ENCODE measurements at regions not wholly inside any gene's neighbourhood (a gene's known extent, or its start where the extent isn't known, plus 50 kb on each side); places are given as distances from the start of the nearest gene placed in this dataset.
A peak's percentile ranks its signal among the peaks of the same experiment; 100 is the strongest.
"Not testable (repeated sequence)": the region's sequence is repeated elsewhere in the genome, so short reads cannot be mapped to it uniquely, and the experiment has no call there.

- not testable (repeated sequence) for DNase-seq
These were observed 111.8 kb downstream of the FOXD4L6 start for GRCh38 chr9:41016699-41017098.

GRCh38 chr9:40999952-41000700 lies 128.4 kb downstream of the FOXD4L6 start:
- DNase-seq = not testable (repeated sequence)

DNA sequence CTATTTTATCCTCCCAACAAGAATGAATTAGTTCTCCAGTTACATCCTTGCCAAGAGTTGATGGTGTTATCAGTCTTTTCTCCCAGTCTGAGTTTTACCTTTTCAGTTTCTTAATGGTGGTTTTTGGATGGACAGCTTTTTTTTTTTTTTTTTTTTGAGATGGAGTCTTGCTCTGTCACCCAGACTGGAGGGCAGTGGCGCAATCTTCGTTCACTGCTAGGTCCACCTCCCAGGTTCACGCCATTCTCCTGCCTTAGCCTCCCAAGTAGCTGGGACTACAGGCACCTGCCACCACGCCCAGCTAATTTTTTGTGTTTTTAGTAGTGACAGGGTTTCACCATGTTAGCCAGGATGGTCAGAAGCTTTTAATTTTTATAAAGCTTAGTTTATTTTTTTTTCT lies 133.0 kb downstream of the FOXD4L6 start:
- not testable (repeated sequence) for DNase-seq

GRCh38 chr9:40993842-40994241 lies 134.6 kb downstream of the FOXD4L6 start:
- not testable (repeated sequence) for DNase-seq

GRCh38 chr9:40993375-40993774 lies 135.1 kb downstream of the FOXD4L6 start:
- not testable (repeated sequence) for DNase-seq

- not testable (repeated sequence) for DNase-seq
These were observed 136.0 kb downstream of the FOXD4L6 start for GRCh38 chr9:40992472-40992821.

GRCh38 chr9:40991741-40992471 lies 136.6 kb downstream of the FOXD4L6 start:
- DNase-seq = peak; percentile 98

DNA sequence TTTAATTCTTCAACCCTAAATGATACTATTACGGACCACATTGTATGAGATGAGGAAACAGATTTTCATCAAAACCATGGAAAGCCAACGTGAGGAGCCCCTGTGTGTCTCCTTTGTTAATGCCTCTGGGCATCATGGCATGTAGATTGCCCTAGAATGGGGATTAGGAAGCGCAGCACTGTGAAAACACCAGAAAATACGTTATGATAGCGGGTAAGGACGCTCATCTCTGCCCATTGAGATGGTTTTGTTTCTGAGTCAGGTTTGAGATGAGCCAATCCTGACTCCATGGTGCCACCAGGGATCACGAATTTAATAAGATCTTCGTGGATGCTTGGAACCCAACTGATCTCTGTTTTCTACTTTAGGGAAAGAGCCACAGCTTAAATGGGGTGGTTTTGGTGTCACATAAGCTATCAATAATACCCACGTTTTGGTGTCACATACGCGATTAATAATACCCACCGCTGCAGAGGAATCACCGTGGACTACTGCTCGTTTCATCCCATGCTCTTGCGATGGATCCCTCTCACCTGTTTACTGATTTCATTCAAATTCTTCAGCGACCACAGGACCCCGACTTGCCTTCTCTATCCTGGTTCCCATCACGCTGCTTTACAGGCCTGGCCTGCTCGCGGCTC lies 137.3 kb downstream of the FOXD4L6 start:
- DNase-seq = not testable (repeated sequence)

DNA sequence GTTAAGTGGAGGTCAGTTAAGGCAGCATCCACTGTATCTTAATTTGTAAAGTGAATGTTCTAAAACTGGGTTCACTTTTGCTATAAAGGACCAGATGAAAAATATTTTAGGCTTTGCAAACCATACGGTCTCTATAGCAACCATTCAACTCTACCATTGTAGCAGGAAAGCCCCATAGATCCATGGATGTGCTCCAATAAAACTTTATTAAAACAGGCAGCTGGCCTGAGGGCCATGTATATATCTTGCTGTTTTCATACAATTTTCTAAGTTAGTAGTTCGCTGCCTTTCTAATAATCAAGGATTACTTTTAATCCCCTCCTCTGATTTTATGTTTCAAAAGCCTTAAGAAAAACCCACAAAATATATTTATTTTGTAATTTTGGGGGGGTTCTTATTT lies 142.1 kb downstream of the FOXD4L6 start:
- DNase-seq = not testable (repeated sequence)

DNA sequence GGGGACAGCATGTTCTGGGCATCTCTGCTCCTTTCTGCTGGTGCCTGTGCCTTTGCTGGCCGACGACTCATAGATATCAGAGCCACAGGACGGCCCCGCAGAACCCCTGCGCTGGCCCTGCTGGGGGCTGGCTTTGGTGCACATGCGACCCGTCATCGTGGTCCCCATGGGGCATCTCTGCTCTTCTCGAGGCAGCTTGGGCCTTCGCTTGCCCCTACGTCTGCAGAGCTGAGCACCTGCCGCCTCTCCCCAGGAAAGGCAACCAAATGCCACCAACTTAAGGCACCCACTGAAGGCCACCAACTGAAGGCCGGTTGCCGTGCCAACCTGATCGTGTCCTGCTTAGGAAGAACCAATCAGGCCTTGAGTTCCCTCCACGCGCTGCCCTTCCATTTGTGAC lies 153.1 kb downstream of the FOXD4L6 start:
- not testable (repeated sequence) for DNase-seq

DNA sequence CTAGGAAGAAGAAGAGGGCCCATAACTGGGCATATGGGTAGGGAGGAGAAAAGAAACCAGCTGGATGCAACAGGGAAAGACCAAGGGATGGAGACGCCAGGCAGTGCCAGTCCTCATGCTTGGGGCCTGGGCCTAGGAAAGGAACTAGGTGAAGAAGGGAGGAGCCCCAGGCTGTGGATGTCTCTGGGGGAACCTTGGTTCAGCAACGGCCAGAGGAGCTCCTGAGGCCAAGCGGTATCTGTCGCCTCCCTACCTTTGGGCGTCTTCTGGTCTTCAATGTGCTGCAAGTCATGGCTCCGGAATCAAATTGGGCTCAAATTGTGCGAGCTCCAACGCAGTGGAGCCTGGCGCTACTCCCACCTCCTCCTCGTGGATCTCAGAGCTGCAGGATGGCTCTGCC lies 153.6 kb downstream of the FOXD4L6 start:
- not testable (repeated sequence) for DNase-seq

DNA sequence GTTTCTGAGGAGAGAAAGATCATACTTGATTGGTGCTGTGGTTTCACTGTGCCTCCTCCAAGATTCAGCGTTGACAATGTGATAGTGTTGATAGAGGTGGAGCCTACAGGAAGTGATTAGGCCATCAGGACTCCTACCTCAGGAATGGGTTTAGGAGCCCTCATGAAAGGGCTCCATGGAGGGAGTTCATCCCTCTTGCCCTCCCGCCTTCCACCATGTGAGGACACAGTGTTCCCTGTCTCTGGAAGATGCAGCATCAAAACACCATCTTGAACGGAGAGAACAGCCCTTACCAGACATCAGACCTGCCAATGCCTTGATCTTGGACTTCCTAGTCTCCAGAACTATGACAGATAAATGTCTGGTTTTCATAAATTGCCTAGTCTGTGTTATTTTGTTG lies 156.7 kb downstream of the FOXD4L6 start:
- not testable (repeated sequence) for DNase-seq

DNA sequence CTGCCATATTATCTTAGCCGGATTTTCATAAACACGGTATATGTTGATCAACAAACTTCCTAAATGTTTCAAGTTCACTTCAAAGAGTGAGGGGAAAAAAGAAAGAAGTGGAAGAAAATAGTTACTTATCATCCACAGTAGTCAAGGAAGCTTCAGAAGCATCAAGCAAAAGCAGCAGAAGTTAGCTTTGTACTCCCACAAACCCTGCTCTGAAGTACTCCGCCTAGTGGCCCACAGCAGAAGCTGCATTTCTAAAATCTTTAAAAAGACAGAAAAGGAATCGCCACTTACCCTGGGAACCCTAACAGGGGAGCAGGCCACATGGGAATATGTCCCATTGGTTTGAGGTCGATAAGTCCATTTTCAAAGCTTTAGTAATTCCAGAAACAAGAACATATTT lies 158.1 kb downstream of the FOXD4L6 start:
- not testable (repeated sequence) for DNase-seq

- DNase-seq = not testable (repeated sequence)
These were observed 166.0 kb downstream of the FOXD4L6 start for GRCh38 chr9:40962461-40962860.

DNA sequence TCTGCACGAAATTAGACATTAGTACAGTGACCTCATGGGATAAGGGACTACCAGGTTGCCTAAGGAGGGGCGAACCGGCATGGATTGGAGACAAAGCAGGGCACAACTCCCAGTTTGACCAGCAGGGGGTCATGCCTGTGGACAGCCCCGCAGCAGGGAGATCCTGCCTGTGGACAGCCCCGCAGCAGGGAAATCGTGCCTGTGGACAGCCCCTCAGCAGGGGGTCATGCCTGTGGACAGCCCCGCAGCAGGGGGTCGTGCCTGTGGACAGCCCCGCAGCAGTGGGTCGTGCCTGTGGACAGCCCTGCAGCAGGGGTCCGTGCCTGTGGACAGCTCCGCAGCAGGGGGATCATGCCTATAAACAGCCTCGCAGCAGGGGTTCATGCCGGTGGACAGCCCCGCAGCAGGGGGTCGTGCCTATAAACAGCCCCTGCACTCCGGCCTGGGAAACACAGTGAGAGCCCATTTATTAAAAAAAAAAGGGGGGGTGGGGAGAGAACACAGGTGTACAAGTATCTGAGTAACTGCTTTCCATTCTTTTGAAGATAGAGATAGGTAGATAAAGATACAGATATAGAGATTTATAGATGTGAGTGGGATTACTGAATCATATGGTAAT lies 176.5 kb downstream of the FOXD4L6 start:
- DNase-seq = not testable (repeated sequence)

- not testable (repeated sequence) for DNase-seq
These were observed 182.3 kb downstream of the FOXD4L6 start for GRCh38 chr9:40946228-40946627.

DNA sequence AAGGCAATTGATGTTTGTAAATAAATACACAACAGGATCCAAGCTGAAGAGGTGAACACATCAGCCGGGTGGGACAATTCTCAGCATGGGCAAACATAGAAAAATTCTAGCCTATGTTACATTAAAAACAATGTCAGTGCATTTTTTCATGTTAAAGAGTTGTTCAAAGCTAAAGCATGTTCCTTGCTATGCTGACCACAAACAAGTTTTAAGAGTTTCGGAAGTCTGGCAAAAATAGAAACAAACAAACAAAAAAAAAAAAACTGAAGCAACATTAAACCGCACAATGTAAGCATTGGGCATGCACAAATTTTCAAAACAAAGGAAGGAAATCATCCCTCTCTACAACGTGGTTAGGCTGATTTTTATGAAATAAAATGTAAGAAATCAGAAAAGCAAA lies 185.8 kb downstream of the FOXD4L6 start:
- not testable (repeated sequence) for DNase-seq

GRCh38 chr9:40939888-40940209 lies 188.6 kb downstream of the FOXD4L6 start:
- not testable (repeated sequence) for DNase-seq

DNA sequence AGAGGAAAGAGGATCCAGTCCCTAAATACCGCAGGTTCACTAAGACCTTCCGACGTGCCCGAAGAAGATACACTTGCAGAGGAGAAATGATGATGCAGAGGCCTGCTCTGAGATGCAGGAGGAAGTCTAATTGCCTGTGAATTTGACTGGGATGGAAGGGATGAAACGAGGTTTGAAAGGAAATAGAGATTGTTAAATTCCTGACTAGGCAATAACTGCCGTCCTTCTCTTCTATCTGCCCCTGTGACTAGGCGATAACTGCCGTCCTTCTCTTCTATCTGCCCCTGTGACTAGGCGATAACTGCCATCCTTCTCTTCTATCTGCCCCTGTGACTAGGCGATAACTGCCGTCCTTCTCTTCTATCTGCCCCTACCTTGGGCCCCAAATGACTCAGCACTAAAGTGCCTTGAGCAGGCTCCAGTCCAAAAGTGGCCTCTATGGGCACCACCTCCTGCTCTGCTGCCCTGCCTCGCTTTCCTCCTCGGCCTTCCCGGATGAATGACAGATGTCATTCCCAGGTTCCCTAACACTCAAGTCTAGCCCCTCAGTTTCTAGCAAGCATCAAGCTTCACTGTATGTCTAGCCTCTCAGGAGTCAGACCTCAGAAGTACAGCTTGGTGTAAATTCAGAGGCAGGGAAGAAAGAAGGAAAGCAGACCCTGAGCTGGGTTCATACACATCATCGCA lies 189.1 kb downstream of the FOXD4L6 start:
- not testable (repeated sequence) for DNase-seq

GRCh38 chr9:40935336-40935735 lies 193.1 kb downstream of the FOXD4L6 start:
- DNase-seq = no peak

DNA sequence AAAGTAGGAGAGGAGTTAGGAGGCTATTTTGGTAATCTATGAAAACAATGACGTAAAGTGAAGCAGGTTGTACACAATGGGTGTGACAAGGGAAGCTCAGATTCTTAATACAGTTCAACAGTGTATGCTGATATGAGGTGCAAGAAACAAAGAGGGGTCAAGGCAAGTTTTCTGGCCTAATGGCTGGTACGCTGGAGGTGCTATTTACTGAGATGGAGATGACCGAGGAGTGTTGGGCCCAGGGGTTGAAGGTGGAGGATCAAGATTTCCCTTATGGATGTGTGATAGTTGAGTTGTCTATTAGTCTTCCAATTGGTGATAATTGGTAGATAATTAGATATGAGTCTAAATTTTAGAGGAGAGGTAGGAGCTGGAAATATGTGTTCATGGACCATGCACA lies 194.0 kb downstream of the FOXD4L6 start:
- not testable (repeated sequence) for DNase-seq

GRCh38 chr9:40930426-40930825 lies 198.1 kb downstream of the FOXD4L6 start:
- DNase-seq = not testable (repeated sequence)

GRCh38 chr9:40929488-40929845 lies 199.0 kb downstream of the FOXD4L6 start:
- not testable (repeated sequence) for DNase-seq
